Uterus (tissue), 3 donors: ENCODE measurements at regions not wholly inside any gene's neighbourhood (a gene's known extent, or its start where the extent isn't known, plus 50 kb on each side); places are given as distances from the start of the nearest gene placed in this dataset.

Experiments used
- DNase-seq, 2 donors: peaks; one replicate each; pipeline ENCODE4 v3.0.0-alpha.2; 2019 to 2020
- H3K27ac ChIP-seq, 2 donors: fragments of 200-600 bp; sonication (generic); 1 replicate in 1 of 2; 2 replicates in 1 of 2; pipeline ENCODE4 v1.5.1; 2016 to 2018
- H3K27me3 ChIP-seq, 2 donors: fragments of 200-600 bp; sonication (generic); one replicate each; pipeline ENCODE4 v1.5.1; 2018 to 2019; ENCODE audit warnings: control low read depth in 1 of 2
- H3K36me3 ChIP-seq, 2 donors: fragments of 200-600 bp; sonication (generic); one replicate each; pipeline ENCODE4 v1.5.1; 2019; ENCODE audit warnings: control low read depth in 1 of 2
- H3K4me1 ChIP-seq, 2 donors: fragments of 200-600 bp; sonication (generic); one replicate each; pipeline ENCODE4 v1.5.1; 2018 to 2019; ENCODE audit warnings: control low read depth in 1 of 2
- H3K4me3 ChIP-seq, 2 donors: fragments of 200-600 bp; sonication (generic); 1 replicate in 1 of 2; 2 replicates in 1 of 2; pipeline ENCODE4 v1.5.1; 2018 to 2019; ENCODE audit warnings: mild to moderate bottlenecking in 1 of 2
- H3K9me3 ChIP-seq, 2 donors: fragments of 200-600 bp; sonication (generic); one replicate each; pipeline ENCODE4 v1.5.1; 2019; ENCODE audit warnings: control low read depth in 1 of 2
- POLR2A ChIP-seq, 2 donors: fragments of 450-650 bp; IDR thresholded peaks; one replicate each; pipeline ENCODE4 v1.6.1; 2016; ENCODE audit warnings: antibody characterized with exemption in 2 of 2, mild to moderate bottlenecking in 1 of 2, moderate library complexity in 1 of 2
- intact Hi-C: fragments of 100-400 bp; cut with DNase I; formaldehyde crosslinking; loops from one replicate; pipeline ENCODE4 v1.15.1; 2023; ENCODE audit warnings: low total_unique reads
- TF ChIP-seq, protein P1 (sequence below), 4 experiments: fragments of 200-600 bp in 2 of 4; fragments of 450-650 bp in 2 of 4; sonication (generic) in 2 of 4; IDR thresholded peaks; one replicate each; pipeline ENCODE4 v1.5.1; 2016 to 2019; ENCODE audit warnings: antibody characterized with exemption in 4 of 4, mild to moderate bottlenecking in 2 of 4, moderate library complexity in 1 of 4
- donor health status: DM: yes; HTN: yes; CAD: no.

DNA sequence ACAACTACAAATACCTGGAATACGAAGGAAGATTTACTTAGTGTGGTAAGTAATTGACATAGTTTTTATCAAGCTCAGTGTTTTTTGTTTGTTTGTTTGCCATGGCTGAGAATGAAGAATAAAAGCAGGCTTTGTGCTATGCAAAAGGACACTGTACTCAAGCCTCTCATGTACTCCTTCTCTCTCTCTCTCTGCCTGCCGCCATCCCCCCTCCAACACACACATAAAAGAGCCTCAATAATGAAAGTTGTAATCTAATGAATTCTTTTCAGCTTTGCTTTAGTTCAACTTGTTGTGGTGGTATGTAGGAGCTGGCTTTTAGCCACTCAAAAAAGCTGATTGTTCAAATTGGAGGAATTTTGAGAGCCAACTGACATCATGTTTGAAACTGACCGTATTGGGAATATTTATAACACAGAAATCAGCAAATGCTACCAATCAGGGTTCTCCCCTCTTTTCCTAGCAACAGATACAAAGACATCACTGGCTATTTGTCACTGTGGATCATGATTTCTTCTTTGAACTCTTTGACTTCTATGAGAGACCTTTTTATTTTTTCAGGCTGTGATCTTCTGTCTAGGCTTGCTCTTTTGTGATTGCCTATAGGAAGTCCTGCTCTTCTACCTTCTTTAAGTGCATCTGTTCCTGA lies 1148.8 kb downstream of the RAPGEF2 start:
- H3K27me3 ChIP-seq = no peaks in the 10 kb centered on the region
- TF ChIP-seq, protein P1, sequence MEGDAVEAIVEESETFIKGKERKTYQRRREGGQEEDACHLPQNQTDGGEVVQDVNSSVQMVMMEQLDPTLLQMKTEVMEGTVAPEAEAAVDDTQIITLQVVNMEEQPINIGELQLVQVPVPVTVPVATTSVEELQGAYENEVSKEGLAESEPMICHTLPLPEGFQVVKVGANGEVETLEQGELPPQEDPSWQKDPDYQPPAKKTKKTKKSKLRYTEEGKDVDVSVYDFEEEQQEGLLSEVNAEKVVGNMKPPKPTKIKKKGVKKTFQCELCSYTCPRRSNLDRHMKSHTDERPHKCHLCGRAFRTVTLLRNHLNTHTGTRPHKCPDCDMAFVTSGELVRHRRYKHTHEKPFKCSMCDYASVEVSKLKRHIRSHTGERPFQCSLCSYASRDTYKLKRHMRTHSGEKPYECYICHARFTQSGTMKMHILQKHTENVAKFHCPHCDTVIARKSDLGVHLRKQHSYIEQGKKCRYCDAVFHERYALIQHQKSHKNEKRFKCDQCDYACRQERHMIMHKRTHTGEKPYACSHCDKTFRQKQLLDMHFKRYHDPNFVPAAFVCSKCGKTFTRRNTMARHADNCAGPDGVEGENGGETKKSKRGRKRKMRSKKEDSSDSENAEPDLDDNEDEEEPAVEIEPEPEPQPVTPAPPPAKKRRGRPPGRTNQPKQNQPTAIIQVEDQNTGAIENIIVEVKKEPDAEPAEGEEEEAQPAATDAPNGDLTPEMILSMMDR (IDR thresholded peaks at IDR 0.05) = no peak
- no peak for TF ChIP-seq POLR2A (IDR thresholded peaks at IDR 0.05)
- intact Hi-C loops = no loop called here
- H3K27ac ChIP-seq = no peak overlapping the region
- no peaks in the 10 kb centered on the region for H3K4me1 ChIP-seq
- H3K9me3 ChIP-seq = no peaks in the 10 kb centered on the region
- no peak overlapping the region for H3K4me3 ChIP-seq
- DNase-seq = no peak
- no peaks in the 10 kb centered on the region for H3K36me3 ChIP-seq

DNA sequence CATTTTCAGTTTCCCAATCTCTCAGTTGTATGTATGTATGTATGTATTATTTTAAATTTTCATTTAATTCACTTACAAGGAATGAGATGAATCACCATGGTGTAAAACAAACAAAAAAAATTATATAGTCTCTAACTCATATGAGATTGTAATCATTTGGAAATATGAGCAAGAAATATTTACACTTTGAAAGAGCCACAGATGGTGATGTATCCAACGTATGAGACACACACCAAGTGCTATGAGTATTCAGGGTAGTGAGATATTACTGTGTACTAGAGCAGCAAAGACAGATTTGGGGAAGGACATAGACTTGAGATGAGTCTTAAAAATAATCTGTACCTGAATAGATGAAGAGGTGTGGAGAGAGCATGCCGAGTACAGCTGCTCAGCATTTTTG lies 1154.4 kb downstream of the RAPGEF2 start:
- H3K27ac ChIP-seq = no peak overlapping the region
- H3K4me1 ChIP-seq = no peaks in the 10 kb centered on the region
- no peak for DNase-seq
- TF ChIP-seq, protein P1 (IDR thresholded peaks at IDR 0.05) = no peak
- no peak for TF ChIP-seq POLR2A (IDR thresholded peaks at IDR 0.05)
- no peaks in the 10 kb centered on the region for H3K27me3 ChIP-seq
- no peak overlapping the region for H3K4me3 ChIP-seq
- H3K36me3 ChIP-seq = no peaks in the 10 kb centered on the region
- no peaks in the 10 kb centered on the region for H3K9me3 ChIP-seq
- intact Hi-C loops = no loop called here

DNA sequence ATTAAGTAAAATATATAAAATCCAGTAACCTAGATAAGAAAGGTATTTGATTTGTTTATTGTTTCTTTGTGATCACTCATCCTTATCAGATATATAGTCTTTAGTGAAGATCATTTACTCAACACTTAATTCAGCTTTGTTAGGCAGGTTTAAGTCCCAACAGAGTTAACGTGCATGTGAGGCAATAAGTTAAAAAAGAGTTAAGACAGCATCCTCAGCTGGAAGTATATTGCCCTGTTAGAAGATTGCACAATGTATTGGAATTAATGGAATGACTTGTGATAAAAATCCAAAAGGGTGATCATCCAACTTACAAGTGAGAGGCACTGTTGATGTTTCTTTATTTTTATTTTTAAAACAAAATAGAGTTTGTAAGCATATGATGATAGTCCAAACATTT lies 1162.1 kb downstream of the RAPGEF2 start:
- Histone ChIP-seq H3K36me3 (no peaks in the 10 kb centered on the region), H3K9me3 (no peaks in the 10 kb centered on the region), H3K4me1 (no peaks in the 10 kb centered on the region), H3K27ac (no peak overlapping the region), H3K4me3 (no peak overlapping the region), H3K27me3 (no peaks in the 10 kb centered on the region)
- TF ChIP-seq, protein P1 (IDR thresholded peaks at IDR 0.05) = no peak
- TF ChIP-seq POLR2A (IDR thresholded peaks at IDR 0.05) = no peak
- intact Hi-C loops = no loop called here
- DNase-seq = no peak

DNA sequence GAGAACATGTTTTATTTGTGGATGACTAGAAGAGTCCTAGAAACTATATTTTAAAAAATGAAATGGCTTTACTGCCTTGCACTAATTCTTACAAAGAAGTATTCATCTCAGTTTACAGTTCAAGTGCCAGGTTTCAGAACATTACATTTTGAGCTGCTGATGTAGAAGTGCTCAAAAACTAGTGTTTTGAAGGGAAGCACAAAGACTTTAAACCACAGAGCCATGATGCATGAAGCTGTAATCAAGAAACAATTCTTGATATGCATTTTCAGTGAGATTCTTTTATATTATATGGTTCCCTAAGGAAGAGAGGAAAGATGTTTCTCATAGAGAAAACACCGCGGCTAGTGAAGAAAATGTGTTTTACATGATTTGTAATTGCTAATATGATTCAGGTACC lies 1163.0 kb downstream of the RAPGEF2 start:
- H3K27ac ChIP-seq = no peak overlapping the region
- intact Hi-C loops = no loop called here
- no peaks in the 10 kb centered on the region for H3K36me3 ChIP-seq
- no peak overlapping the region for H3K4me3 ChIP-seq
- H3K27me3 ChIP-seq = no peaks in the 10 kb centered on the region
- DNase-seq = no peak
- H3K9me3 ChIP-seq = no peaks in the 10 kb centered on the region
- no peaks in the 10 kb centered on the region for H3K4me1 ChIP-seq
- TF ChIP-seq POLR2A (IDR thresholded peaks at IDR 0.05) = no peak
- TF ChIP-seq, protein P1 (IDR thresholded peaks at IDR 0.05) = no peak

DNA sequence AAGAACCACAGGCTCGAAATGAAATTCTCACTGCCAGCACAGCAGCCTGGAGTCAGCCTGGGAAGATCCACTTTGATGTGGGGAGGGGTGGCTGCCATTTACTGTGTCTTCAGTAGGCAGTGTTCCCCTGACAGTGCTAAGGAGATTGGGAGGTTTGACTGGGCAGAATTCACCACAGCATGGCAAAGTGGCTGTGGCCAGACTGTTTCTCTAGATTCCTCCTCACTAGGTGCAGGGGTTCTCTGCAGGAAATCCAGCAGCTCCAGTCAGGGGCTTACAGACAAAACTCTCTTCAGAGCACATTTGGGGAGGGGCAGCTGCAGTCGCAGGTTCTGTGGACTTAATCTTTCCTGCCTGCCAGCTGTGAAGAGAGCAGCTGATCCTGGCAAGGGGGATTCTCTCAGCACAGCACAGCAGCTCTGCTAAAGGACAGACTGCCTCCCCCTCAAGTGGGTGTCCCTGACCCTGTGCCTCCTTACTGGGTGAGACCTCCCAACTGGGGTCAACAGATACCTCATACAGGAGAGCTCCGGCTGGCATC lies 1174.0 kb downstream of the RAPGEF2 start:
- H3K36me3 ChIP-seq = no peaks in the 10 kb centered on the region
- DNase-seq = no peak
- intact Hi-C loops = no loop called here
- no peak overlapping the region for H3K27ac ChIP-seq
- no peak for TF ChIP-seq POLR2A (IDR thresholded peaks at IDR 0.05)
- TF ChIP-seq, protein P1 (IDR thresholded peaks at IDR 0.05) = no peak
- H3K9me3 ChIP-seq = no peaks in the 10 kb centered on the region
- no peaks in the 10 kb centered on the region for H3K4me1 ChIP-seq
- H3K27me3 ChIP-seq = no peaks in the 10 kb centered on the region
- H3K4me3 ChIP-seq = no peak overlapping the region
